Body of pancreas (tissue), 4 donors: ENCODE measurements at regions not wholly inside any gene's neighbourhood (a gene's known extent, or its start where the extent isn't known, plus 50 kb on each side); places are given as distances from the start of the nearest gene placed in this dataset.

Source experiments
- CTCF ChIP-seq, 7 experiments: fragments of 450-650 bp in 4 of 7; fragments of 200-600 bp in 3 of 7; sonication (generic) in 3 of 7; IDR thresholded peaks; one replicate each; pipeline ENCODE4 v1.5.1; 2016 to 2019; ENCODE audit warnings: antibody characterized with exemption in 7 of 7
- POLR2A ChIP-seq, 3 donors: fragments of 450-650 bp; IDR thresholded peaks; one replicate each; pipeline ENCODE4 v1.6.1; 2016; ENCODE audit warnings: antibody characterized with exemption in 3 of 3, mild to moderate bottlenecking in 2 of 3

GRCh38 chr4:146022541-146022940 lies 83.9 kb upstream of the ZNF827 start:
- TF ChIP-seq CTCF (IDR thresholded peaks at IDR 0.05) (no peak), POLR2A (IDR thresholded peaks at IDR 0.05) (no peak)
